ENCODE measurements at regions not wholly inside any gene's neighbourhood (a gene's known extent, or its start where the extent isn't known, plus 50 kb on each side); places are given as distances from the start of the nearest gene placed in this dataset.

GRCh38 chr13:31951215-31951678 is 80.3 kb upstream of the FRY start:
- TF ChIP-seq EZH2 (IDR thresholded peaks at IDR 0.05; ENCODE audit: borderline replicate concordance, low read length), result no peak
- TF ChIP-seq CTCF (conservative IDR thresholded peaks at IDR 0.05 in 1 of 2, IDR thresholded peaks at IDR 0.05 in 1 of 2; ENCODE audit: extremely low read depth in 1 of 2, insufficient read depth in 1 of 2, low read depth in 1 of 2, low read length in 2 of 2), result no peak

Measured in mammary epithelial cell (primary cell).